Progenitor cell of endocrine pancreas (in vitro differentiated cells): ENCODE measurements at regions not wholly inside any gene's neighbourhood (a gene's known extent, or its start where the extent isn't known, plus 50 kb on each side); places are given as distances from the start of the nearest gene placed in this dataset.

ENCODE experiments used
- DNase-seq: peaks from one replicate; pipeline ENCODE4 v3.0.0; 2021; ENCODE audit warnings: low spot score; ENCODE audit not compliant: unreplicated experiment
- H3K27ac Mint-ChIP-seq: 2 replicates; pipeline ENCODE4 v1.8.0; 2021; ENCODE audit warnings: mild to moderate bottlenecking, moderate library complexity, mixed read lengths
- H3K27me3 Mint-ChIP-seq: 2 replicates; pipeline ENCODE4 v1.8.0; 2021; ENCODE audit warnings: mixed read lengths
- H3K36me3 Mint-ChIP-seq: 2 replicates; pipeline ENCODE4 v1.8.0; 2022; ENCODE audit warnings: mixed read lengths; ENCODE audit not compliant: insufficient read depth
- H3K4me1 Mint-ChIP-seq: 2 replicates; pipeline ENCODE4 v1.8.0; 2021; ENCODE audit warnings: low read depth, mixed read lengths
- H3K4me3 Mint-ChIP-seq: 2 replicates; pipeline ENCODE4 v1.8.0; 2021; ENCODE audit warnings: low read depth, mild to moderate bottlenecking, moderate library complexity, mixed read lengths
- H3K9me3 Mint-ChIP-seq: 2 replicates; pipeline ENCODE4 v1.8.0; 2021; ENCODE audit warnings: low read depth, mixed read lengths
- TF ChIP-seq, protein P1 (sequence below): fragments of 200-600 bp; sonication (generic); IDR thresholded peaks from one replicate; pipeline ENCODE4 v1.5.0; 2021; ENCODE audit warnings: antibody characterized with exemption, mild to moderate bottlenecking; ENCODE audit not compliant: unreplicated experiment

DNA sequence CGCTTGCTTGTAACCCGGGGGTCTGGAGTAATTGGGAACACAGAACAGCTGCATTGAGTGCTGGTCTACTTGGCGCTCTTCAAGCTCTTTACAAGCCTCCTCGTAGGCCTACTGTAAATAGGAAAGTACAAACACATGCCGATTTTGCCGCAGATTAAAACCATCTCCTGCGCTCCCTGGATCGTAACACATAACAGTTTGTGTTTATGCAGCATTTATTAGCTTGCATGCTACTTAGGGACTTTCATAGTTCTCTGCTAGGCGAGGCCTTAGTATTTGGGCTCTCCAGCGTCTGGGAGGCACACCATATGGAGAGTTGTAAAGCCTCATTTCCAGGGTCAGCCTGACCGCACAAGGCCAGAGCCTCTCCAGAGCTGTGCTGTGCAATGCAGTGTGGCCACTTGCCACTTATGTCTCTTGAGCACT, 84.0 kb upstream of the HAAO start:
- H3K4me1 Mint-ChIP-seq, result peaks cover 3% of the 10 kb centered on the region
- no peaks in the 10 kb centered on the region for H3K36me3 Mint-ChIP-seq
- TF ChIP-seq, protein P1, sequence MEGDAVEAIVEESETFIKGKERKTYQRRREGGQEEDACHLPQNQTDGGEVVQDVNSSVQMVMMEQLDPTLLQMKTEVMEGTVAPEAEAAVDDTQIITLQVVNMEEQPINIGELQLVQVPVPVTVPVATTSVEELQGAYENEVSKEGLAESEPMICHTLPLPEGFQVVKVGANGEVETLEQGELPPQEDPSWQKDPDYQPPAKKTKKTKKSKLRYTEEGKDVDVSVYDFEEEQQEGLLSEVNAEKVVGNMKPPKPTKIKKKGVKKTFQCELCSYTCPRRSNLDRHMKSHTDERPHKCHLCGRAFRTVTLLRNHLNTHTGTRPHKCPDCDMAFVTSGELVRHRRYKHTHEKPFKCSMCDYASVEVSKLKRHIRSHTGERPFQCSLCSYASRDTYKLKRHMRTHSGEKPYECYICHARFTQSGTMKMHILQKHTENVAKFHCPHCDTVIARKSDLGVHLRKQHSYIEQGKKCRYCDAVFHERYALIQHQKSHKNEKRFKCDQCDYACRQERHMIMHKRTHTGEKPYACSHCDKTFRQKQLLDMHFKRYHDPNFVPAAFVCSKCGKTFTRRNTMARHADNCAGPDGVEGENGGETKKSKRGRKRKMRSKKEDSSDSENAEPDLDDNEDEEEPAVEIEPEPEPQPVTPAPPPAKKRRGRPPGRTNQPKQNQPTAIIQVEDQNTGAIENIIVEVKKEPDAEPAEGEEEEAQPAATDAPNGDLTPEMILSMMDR, result no peak
- H3K9me3 Mint-ChIP-seq, result no peaks in the 10 kb centered on the region
- no peak for DNase-seq
- H3K27ac Mint-ChIP-seq, result no peak overlapping the region
- no peak overlapping the region for H3K4me3 Mint-ChIP-seq
- H3K27me3 Mint-ChIP-seq, result no peaks in the 10 kb centered on the region

DNA sequence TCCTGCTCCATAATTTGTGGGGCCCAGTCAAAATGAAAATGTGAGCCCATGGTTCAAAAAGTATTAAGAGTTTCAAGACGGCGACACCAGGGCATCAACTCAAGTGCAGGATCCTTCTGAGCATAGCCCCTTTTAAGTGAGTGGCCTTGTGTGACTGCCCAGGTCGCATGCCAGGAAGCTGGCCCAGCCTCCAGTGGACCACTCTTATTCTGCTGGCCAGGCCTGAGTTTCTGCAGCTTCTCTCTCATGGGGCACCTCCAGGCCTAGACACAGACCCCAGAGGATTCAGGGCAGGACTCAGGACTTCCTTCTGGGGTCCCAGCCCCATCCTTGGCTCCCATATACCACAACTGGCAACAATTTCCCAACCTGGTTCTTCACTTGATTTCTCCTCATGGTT, 83.5 kb upstream of the HAAO start:
- peaks cover 3% of the 10 kb centered on the region for H3K4me1 Mint-ChIP-seq
- TF ChIP-seq, protein P1, result no peak
- no peaks in the 10 kb centered on the region for H3K9me3 Mint-ChIP-seq
- H3K27me3 Mint-ChIP-seq, result no peaks in the 10 kb centered on the region
- no peak overlapping the region for H3K4me3 Mint-ChIP-seq
- no peaks in the 10 kb centered on the region for H3K36me3 Mint-ChIP-seq
- no peak for DNase-seq
- H3K27ac Mint-ChIP-seq, result no peak overlapping the region

DNA sequence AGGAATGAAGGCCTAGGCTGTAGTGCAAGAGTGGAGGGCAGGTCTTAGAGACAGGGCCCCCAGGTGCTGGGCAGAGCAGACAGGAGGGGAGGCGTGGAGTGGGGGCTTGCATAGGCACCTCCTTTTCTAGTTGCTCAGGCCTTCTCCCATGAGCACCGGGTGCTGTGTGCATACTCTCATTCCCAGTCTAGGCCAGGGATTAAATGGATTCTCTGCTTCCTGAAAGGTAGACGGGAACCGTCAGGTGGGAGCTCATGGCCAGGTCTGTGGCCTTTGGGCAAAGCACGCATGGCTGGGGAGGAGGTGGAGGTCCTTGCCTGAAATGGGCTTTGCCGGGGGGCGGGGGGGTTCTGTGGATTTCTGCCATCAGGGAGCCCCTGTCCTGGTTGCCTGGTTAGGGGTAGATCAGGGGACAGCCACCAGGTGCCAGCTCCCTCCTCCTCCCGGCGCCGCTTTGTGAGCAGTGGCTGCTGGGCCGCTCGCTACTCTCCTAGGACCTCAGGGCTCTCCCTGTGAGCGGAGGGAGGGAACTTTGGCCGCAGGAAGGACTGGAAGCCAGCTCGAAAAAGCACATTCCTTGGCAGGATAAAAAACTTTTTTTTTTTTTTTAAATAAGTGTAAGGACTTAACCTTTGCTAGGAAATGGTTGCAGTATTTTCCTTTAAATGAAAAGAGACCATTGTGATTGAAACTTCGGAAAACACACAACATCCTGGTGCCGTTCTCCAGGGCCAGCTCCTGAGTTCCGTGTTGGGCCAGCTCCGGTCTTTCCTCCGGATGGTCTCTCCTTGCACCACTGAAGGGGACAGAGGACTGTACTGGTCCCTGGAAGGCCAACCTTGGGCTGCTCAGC, 82.8 kb upstream of the HAAO start:
- H3K36me3 Mint-ChIP-seq, result no peaks in the 10 kb centered on the region
- H3K27ac Mint-ChIP-seq, result no peak overlapping the region
- H3K27me3 Mint-ChIP-seq, result no peaks in the 10 kb centered on the region
- H3K9me3 Mint-ChIP-seq, result no peaks in the 10 kb centered on the region
- H3K4me3 Mint-ChIP-seq, result no peak overlapping the region
- TF ChIP-seq, protein P1, result no peak
- DNase-seq, result no peak
- peaks cover 3% of the 10 kb centered on the region for H3K4me1 Mint-ChIP-seq

DNA sequence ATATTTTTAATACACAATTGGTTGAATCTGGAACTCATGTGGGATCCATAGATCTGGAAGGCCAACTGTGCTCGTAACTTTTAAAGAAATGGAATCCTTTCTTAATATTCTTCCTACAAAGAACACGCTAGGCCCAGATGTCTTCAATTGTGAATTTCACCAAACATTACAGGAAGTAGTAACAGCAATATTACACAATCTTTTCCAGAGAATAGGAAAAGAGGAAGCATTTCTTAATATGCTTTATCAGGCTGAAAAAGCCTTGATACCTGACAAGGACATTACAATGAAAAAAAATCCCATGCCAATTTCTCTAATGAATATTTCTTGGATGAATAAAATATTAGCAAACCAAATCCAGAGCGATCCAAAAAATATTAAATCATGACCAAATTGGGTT, 80.3 kb upstream of the HAAO start:
- TF ChIP-seq, protein P1, result no peak
- Mint-ChIP-seq H3K4me1 (no peaks in the 10 kb centered on the region), H3K27ac (no peak overlapping the region)

DNA sequence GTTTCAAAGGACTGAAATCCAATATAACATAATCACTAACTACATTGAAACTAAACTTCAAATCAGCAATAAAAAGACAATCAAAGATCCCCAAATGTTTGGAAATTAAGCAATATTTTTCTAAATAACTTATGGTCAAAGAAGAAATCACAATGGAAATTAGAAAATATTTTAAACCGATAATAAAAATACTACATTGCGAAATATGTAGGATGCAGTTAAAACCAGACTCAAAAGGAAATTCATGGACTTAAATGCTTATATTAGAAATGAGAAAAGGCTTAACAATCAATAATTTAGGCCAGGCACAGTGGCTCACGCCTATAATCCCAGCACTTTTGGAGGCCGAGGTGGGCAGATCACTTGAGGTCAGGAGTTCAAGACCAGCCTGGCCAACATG, 79.0 kb upstream of the HAAO start:
- Mint-ChIP-seq H3K36me3 (peaks cover 5% of the 10 kb centered on the region), H3K4me1 (no peaks in the 10 kb centered on the region), H3K9me3 (peaks cover 11% of the 10 kb centered on the region), H3K27me3 (no peaks in the 10 kb centered on the region), H3K4me3 (no peak overlapping the region), H3K27ac (no peak overlapping the region)
- DNase-seq, result no peak
- TF ChIP-seq, protein P1, result no peak

More for the DNA sequence above, 80.3 kb upstream of the HAAO start:
- H3K36me3 Mint-ChIP-seq, result peaks cover 5% of the 10 kb centered on the region
- H3K27me3 Mint-ChIP-seq, result no peaks in the 10 kb centered on the region
- no peak for DNase-seq
- H3K9me3 Mint-ChIP-seq, result peaks cover 11% of the 10 kb centered on the region
- no peak overlapping the region for H3K4me3 Mint-ChIP-seq
